Hepatocyte (in vitro differentiated cells): ENCODE measurements at regions not wholly inside any gene's neighbourhood (a gene's known extent, or its start where the extent isn't known, plus 50 kb on each side); places are given as distances from the start of the nearest gene placed in this dataset.

Source experiments
- CTCF ChIP-seq: fragments of 200-600 bp; sonication (generic); IDR thresholded peaks from 2 replicates; pipeline ENCODE4 v1.5.1; 2016; ENCODE audit warnings: antibody characterized with exemption, mild to moderate bottlenecking; ENCODE audit not compliant: poor library complexity
- EZH2 ChIP-seq: fragments of 200-600 bp; sonication (generic); IDR thresholded peaks from 2 replicates; pipeline ENCODE4 v1.6.1; 2016; ENCODE audit warnings: antibody characterized with exemption, mild to moderate bottlenecking, borderline replicate concordance
- EZH2phosphoT487 ChIP-seq: fragments of 200-600 bp; sonication (generic); IDR thresholded peaks from one replicate; pipeline ENCODE4 v1.6.1; 2018; ENCODE audit warnings: antibody characterized with exemption, mild to moderate bottlenecking, low read depth, moderate library complexity; ENCODE audit not compliant: unreplicated experiment, severe bottlenecking

DNA sequence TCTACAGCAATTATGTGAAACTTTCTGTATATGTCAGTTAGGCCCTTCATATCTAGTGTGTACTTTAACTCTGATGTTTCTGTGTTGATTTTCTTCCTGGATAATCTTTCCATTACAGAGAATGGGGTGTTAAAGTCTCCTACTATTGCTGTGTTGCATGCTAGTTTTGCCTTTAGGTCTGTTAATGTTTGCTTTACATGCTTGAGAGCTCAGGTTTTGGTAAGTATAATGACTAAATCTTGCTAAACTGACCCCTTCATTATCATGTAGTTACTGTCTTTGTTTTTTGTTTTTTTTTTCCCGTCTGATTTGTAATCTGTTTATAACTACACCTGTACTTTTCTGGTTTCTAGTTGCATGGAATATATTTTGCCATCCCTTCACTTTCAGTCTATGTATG, 63.6 kb upstream of the UGT2B15 start:
- TF ChIP-seq CTCF: no peak
- TF ChIP-seq EZH2: no peak
- TF ChIP-seq EZH2phosphoT487: no peak
